ENCODE measurements at regions not wholly inside any gene's neighbourhood (a gene's known extent, or its start where the extent isn't known, plus 50 kb on each side); places are given as distances from the start of the nearest gene placed in this dataset.

GRCh38 chr3:178258121-178258520 lies 278.1 kb upstream of the KCNMB2 start:
- DNase-seq: no peak

- DNase-seq: no peak
Observed at GRCh38 chr3:178259703-178260102, 276.5 kb upstream of the KCNMB2 start.

GRCh38 chr3:178260887-178261565 lies 275.2 kb upstream of the KCNMB2 start:
- DNase-seq: no peak

GRCh38 chr3:178263236-178263916 lies 272.9 kb upstream of the KCNMB2 start:
- DNase-seq: no peak

GRCh38 chr3:178267158-178267844 lies 268.9 kb upstream of the KCNMB2 start:
- DNase-seq: no peak

GRCh38 chr3:178270838-178271237 lies 265.4 kb upstream of the KCNMB2 start:
- no peak for DNase-seq

- DNase-seq: no peak
Observed at GRCh38 chr3:178271740-178272387, 264.4 kb upstream of the KCNMB2 start.

GRCh38 chr3:178272841-178273240 lies 263.4 kb upstream of the KCNMB2 start:
- no peak for DNase-seq

- no peak for DNase-seq
Observed at GRCh38 chr3:178274711-178275110, 261.5 kb upstream of the KCNMB2 start.

- DNase-seq: no peak
Observed at GRCh38 chr3:178275311-178275710, 260.9 kb upstream of the KCNMB2 start.

- no peak for DNase-seq
Observed at GRCh38 chr3:178275793-178276192, 260.4 kb upstream of the KCNMB2 start.

GRCh38 chr3:178277605-178278004 lies 258.6 kb upstream of the KCNMB2 start:
- no peak for DNase-seq

GRCh38 chr3:178283561-178283960 lies 252.7 kb upstream of the KCNMB2 start:
- no peak for DNase-seq

GRCh38 chr3:178284181-178284580 lies 252.1 kb upstream of the KCNMB2 start:
- no peak for DNase-seq

GRCh38 chr3:178288074-178288473 lies 248.2 kb upstream of the KCNMB2 start:
- DNase-seq: no peak

- no peak for DNase-seq
Observed at GRCh38 chr3:178289544-178290160, 246.6 kb upstream of the KCNMB2 start.

GRCh38 chr3:178291574-178292370 lies 244.5 kb upstream of the KCNMB2 start:
- no peak for DNase-seq

GRCh38 chr3:178295292-178295912 lies 240.8 kb upstream of the KCNMB2 start:
- DNase-seq: no peak

GRCh38 chr3:178297199-178297598 lies 239.0 kb upstream of the KCNMB2 start:
- DNase-seq: no peak

- DNase-seq: no peak
Observed at GRCh38 chr3:178297740-178298139, 238.5 kb upstream of the KCNMB2 start.

GRCh38 chr3:178300441-178300959 lies 235.7 kb upstream of the KCNMB2 start:
- no peak for DNase-seq

Measured in activated CD4-positive, CD25-positive, alpha-beta regulatory T cell (primary cell).